Heart right ventricle (tissue), 16 donors: ENCODE measurements at regions not wholly inside any gene's neighbourhood (a gene's known extent, or its start where the extent isn't known, plus 50 kb on each side); places are given as distances from the start of the nearest gene placed in this dataset.
A peak's percentile ranks its signal among the peaks of the same experiment; 100 is the strongest.

Experiments used
- ATAC-seq, 8 donors: fragments of 200-7000 bp; cut with Tn5 transposase; one replicate each; pipeline ENCODE4 v1.9.1; 2020; ENCODE audit warnings: mild to moderate bottlenecking in 8 of 8, moderate library complexity in 8 of 8, moderate number of reproducible peaks in 1 of 8
- DNase-seq, 2 donors: peaks; one replicate each; pipeline ENCODE4 v3.0.0-alpha.2; 2020
- H3K27ac ChIP-seq, 10 donors: fragments of 200-600 bp; sonication (generic) in 2 of 10; one replicate each; pipeline versions ENCODE4 v1.5.0 to v1.8.0; 2020 to 2022; ENCODE audit warnings: mild to moderate bottlenecking in 3 of 10
- H3K27me3 ChIP-seq, 7 donors: fragments of 200-600 bp; one replicate each; pipeline ENCODE4 v1.8.0; 2021 to 2022; ENCODE audit warnings: mild to moderate bottlenecking in 2 of 7
- H3K36me3 ChIP-seq, 9 donors: fragments of 200-600 bp; sonication (generic) in 1 of 9; one replicate each; pipeline versions ENCODE4 v1.5.0 to v1.8.0; 2020 to 2022; ENCODE audit warnings: mild to moderate bottlenecking in 2 of 9
- H3K4me1 ChIP-seq, 9 donors: fragments of 200-600 bp; sonication (generic) in 1 of 9; one replicate each; pipeline versions ENCODE4 v1.5.0 to v1.8.0; 2020 to 2022; ENCODE audit warnings: mild to moderate bottlenecking in 4 of 9
- H3K4me3 ChIP-seq, 10 donors: fragments of 200-600 bp; sonication (generic) in 2 of 10; one replicate each; pipeline versions ENCODE4 v1.5.0 to v1.8.0; 2020 to 2022; ENCODE audit warnings: mild to moderate bottlenecking in 7 of 10, moderate library complexity in 2 of 10
- H3K9me3 ChIP-seq, 11 donors: fragments of 200-600 bp in 10 of 11; sonication (generic) in 2 of 11; one replicate each; pipeline versions ENCODE4 v1.5.0 to v1.8.0; 2013 to 2022; ENCODE audit warnings: mild to moderate bottlenecking in 2 of 11, control low read depth in 1 of 11, moderate library complexity in 1 of 11
- WGBS, 2 donors: extraction: QIAGEN DNeasy Blood & Tissue Kit; methylation state at CpG; one replicate each; pipeline ENCODE4 v1.1.7; 2013; ENCODE audit warnings: inconsistent platforms in 1 of 2; 5-methylcytosine and 5-hydroxymethylcytosine counted together
- intact Hi-C, 10 donors: fragments of 100-400 bp; cut with DNase I; formaldehyde crosslinking; loops; one replicate each; pipeline versions ENCODE4 v1.11.1 to v1.14.2; 2022
- TF ChIP-seq, protein P1 (sequence below), 9 donors: fragments of 200-600 bp; sonication (generic) in 2 of 9; IDR thresholded peaks; one replicate each; pipeline versions ENCODE4 v1.5.0 to v1.8.0; 2021 to 2022; ENCODE audit warnings: antibody characterized with exemption in 9 of 9, mild to moderate bottlenecking in 5 of 9, moderate library complexity in 1 of 9
- donor health status: Arrhythmogenic right ventricular cardiomyopathy.
- donor health status: ischemic (EF 13 %, LVEDD 7.1; RV severe dilation, severe dysfunction).
- donor health status: healthy with polysubstance abuse.
- donor health status: DM: no; HTN: yes; CAD: no.
- donor health status: DM: no; HTN: no; CAD: no.
- donor health status: ischemic (EF 25% LVEDD 6.9; RV normal size, moderate dysfunction).
- donor health status: ischemic (EF 25% LVEDD 5.7; RV mildly dilated, moderate dysfunction).
- donor health status: healthy.
- donor health status: DM: yes; HTN: yes; CAD: no.
- donor health status: Ischemic cardiomyopathy.
- donor health status: ischemic (EF 35%, LVEDD 5.7; RV mildly dilated, moderate dysfunction).
- donor health status: nonischemic (EF 11% LVEDD 7.7; RV severe dilation, severe dysfunction).
- donor health status: DM: yes; HTN: yes; CAD: no.
- donor health status: PGD.
- donor health status: ischemic (EF 29% LVEDD 5.4; RV normal size, mild dysfunction).
- donor health status: nonischemic (EF 23%, LVEDD 6.1; RV moderate dilation, normal function).

DNA sequence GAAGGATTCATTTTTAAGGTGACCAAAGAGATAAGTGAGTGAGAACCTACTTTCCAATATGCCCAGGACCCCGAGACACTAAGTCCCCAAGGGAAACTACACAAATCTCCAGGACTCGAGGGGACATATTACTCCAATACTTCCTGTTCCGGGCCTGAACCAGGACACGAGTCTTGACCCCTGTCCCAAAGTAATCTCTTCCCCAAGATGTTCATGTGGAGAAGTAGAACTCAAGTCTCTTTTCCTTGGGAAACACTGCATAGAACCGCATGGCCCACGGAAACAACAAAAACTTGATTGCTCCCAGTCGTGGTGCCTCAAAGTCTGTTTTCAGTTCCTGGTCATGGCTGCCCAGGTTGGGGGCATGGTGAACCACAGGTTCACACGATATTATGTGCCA is 87.2 kb upstream of the ZEB2 start:
- H3K4me1 ChIP-seq: peaks cover 0 to 48% (median 0%) of the 10 kb centered on the region in 9 donors
- TF ChIP-seq, protein P1, sequence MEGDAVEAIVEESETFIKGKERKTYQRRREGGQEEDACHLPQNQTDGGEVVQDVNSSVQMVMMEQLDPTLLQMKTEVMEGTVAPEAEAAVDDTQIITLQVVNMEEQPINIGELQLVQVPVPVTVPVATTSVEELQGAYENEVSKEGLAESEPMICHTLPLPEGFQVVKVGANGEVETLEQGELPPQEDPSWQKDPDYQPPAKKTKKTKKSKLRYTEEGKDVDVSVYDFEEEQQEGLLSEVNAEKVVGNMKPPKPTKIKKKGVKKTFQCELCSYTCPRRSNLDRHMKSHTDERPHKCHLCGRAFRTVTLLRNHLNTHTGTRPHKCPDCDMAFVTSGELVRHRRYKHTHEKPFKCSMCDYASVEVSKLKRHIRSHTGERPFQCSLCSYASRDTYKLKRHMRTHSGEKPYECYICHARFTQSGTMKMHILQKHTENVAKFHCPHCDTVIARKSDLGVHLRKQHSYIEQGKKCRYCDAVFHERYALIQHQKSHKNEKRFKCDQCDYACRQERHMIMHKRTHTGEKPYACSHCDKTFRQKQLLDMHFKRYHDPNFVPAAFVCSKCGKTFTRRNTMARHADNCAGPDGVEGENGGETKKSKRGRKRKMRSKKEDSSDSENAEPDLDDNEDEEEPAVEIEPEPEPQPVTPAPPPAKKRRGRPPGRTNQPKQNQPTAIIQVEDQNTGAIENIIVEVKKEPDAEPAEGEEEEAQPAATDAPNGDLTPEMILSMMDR (IDR thresholded peaks at IDR 0.05): no peak
- intact Hi-C loops: loop anchor here in 1 of 10 donors (1.0 kb wide), 1 partner anchor 27 kb away; no protein-coding TSS in a partner anchor
- H3K36me3 ChIP-seq: no peaks in the 10 kb centered on the region
- no peaks in the 10 kb centered on the region for H3K27me3 ChIP-seq
- WGBS, 2 donors: 84 to 95% methylated on average over 8 of the region's 8 CpGs
- DNase-seq (no peak), ATAC-seq (peak in 2 of 8 donors; percentile 14 to 53)
- no peaks in the 10 kb centered on the region for H3K9me3 ChIP-seq
- H3K27ac ChIP-seq: peak overlapping the region in 8 of 10 donors; percentile 1 to 91 (median 57)
- H3K4me3 ChIP-seq: no peak overlapping the region

DNA sequence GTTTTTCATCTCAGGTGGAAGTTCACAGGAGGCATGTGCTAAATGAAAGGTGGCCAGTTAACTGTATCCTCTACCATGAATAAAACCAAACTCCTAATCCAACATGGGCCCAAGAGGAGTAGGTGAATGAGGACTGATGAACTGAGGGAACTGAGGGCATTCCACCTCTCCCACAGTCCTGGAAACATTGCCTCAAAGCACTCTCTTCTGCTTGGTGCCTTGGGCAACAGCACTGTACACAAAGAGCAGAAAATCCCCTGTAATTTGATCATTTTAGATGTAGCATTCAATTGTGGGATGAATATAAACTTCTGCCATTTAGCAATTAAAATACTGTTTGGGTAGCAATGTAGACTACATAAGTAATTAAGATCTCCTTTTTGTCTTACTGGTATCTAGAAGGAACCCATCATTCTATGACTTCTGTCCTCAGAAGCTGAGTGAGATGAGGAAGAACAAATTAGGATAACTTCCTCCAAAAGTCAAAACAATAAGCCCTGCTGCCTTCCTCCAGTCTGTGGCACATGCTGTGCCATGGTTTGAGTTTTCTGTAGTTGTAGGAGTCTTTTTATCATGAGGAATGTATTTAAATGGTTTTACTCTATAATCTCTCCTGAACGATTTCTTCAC is 86.7 kb upstream of the ZEB2 start:
- ATAC-seq (peak in 4 of 8 donors; percentile 44 to 70 (median 56)), DNase-seq (no peak)
- H3K4me1 ChIP-seq: peaks cover 0 to 48% (median 0%) of the 10 kb centered on the region in 9 donors
- peak overlapping the region in 6 of 10 donors; percentile 1 to 91 (median 60) for H3K27ac ChIP-seq
- no peaks in the 10 kb centered on the region for H3K27me3 ChIP-seq
- intact Hi-C loops: loop anchor here in 1 of 10 donors (1.0 kb wide), 1 partner anchor 26 kb away; no protein-coding TSS in a partner anchor
- no peaks in the 10 kb centered on the region for H3K9me3 ChIP-seq
- 87 to 97% methylated on average over 1 of the region's 1 CpG for WGBS, 2 donors
- H3K4me3 ChIP-seq: no peak overlapping the region
- TF ChIP-seq, protein P1 (IDR thresholded peaks at IDR 0.05): no peak
- no peaks in the 10 kb centered on the region for H3K36me3 ChIP-seq

DNA sequence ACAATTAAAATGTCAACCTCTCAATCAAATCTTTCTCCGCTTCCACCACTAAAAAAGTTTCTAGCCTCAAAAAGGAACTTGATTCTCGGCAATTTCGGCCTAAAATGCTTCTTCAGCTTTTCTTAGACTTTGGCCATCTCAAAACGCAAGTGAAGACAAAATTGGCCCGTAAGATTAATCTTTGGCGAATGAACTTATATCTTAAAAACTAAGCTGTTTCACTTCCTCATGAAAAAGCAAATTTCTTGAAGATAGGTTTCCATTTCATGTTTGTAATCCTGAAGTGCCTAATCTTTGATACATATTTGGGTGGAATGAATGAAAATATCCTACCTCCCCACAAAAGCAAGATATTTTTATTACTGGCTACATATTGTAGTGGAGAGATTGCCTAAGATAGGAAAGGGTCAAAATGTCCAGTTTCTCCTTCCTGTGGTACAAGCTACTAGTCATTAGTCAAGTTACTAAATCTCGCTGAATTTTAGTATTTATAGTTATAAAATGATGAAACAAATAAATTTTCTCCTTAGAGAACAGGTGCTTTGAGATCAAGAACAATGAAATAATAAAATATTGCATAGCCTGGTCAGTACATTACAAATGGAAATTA is 85.4 kb upstream of the ZEB2 start:
- TF ChIP-seq, protein P1 (IDR thresholded peaks at IDR 0.05): no peak
- no peaks in the 10 kb centered on the region for H3K27me3 ChIP-seq
- intact Hi-C loops: no loop called here
- H3K27ac ChIP-seq: peak overlapping the region in 2 of 10 donors; percentile 19 to 91
- peaks cover 0 to 48% (median 0%) of the 10 kb centered on the region in 9 donors for H3K4me1 ChIP-seq
- 88 to 90% methylated on average over 7 of the region's 7 CpGs for WGBS, 2 donors
- H3K36me3 ChIP-seq: no peaks in the 10 kb centered on the region
- H3K9me3 ChIP-seq: no peaks in the 10 kb centered on the region
- ATAC-seq: no peak
- no peak for DNase-seq
- no peak overlapping the region for H3K4me3 ChIP-seq

DNA sequence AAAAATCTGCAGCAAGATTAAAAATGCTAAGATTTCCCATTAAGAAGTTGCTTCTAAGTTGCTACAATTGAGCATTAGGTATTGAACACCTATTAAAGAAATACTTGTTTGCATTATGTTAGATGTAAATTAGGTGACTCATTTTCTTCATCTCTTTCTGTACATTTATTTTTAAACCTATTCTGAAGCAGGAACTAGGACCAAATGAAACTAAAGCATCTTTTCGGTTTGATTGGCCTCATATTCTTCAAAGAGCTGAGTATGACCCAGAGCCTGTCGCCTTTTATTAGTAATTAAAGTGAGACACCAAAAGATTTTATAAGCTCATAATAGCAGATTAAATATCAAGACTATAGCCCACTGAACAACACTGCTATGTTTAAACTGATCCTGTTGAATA is 83.4 kb upstream of the ZEB2 start:
- no peak for DNase-seq
- ATAC-seq: no peak
- TF ChIP-seq, protein P1 (IDR thresholded peaks at IDR 0.05): no peak
- Histone ChIP-seq H3K9me3 (no peaks in the 10 kb centered on the region), H3K4me3 (no peak overlapping the region), H3K27ac (no peak overlapping the region), H3K27me3 (no peaks in the 10 kb centered on the region), H3K4me1 (peaks cover 0 to 35% (median 0%) of the 10 kb centered on the region in 9 donors), H3K36me3 (no peaks in the 10 kb centered on the region)
- 89 to 91% methylated on average over 2 of the region's 2 CpGs for WGBS, 2 donors
- intact Hi-C loops: no loop called here
